Tibial nerve (tissue), 4 donors: ENCODE measurements at regions not wholly inside any gene's neighbourhood (a gene's known extent, or its start where the extent isn't known, plus 50 kb on each side); places are given as distances from the start of the nearest gene placed in this dataset.

Experiments used
- DNase-seq, 2 donors: peaks; one replicate each; pipeline ENCODE4 v3.0.0-alpha.2; 2019; ENCODE audit warnings: low spot score in 2 of 2
- H3K27ac ChIP-seq, 4 donors: fragments of 200-600 bp; sonication (generic) in 3 of 4; one replicate each; pipeline ENCODE4 v1.5.1; 2017 to 2019; ENCODE audit warnings: mild to moderate bottlenecking in 1 of 4
- H3K27me3 ChIP-seq, 2 donors: fragments of 200-600 bp; sonication (generic) in 1 of 2; one replicate each; pipeline versions ENCODE4 v1.5.1 to v1.6.0; 2017 to 2019
- H3K36me3 ChIP-seq, 3 donors: fragments of 200-600 bp; sonication (generic); one replicate each; pipeline ENCODE4 v1.5.1; 2018 to 2019
- H3K4me1 ChIP-seq, 4 donors: fragments of 200-600 bp; sonication (generic) in 3 of 4; one replicate each; pipeline ENCODE4 v1.5.1; 2017 to 2019
- H3K4me3 ChIP-seq, 4 donors: fragments of 200-600 bp; sonication (generic) in 3 of 4; one replicate each; pipeline ENCODE4 v1.5.1; 2017 to 2019; ENCODE audit warnings: mild to moderate bottlenecking in 1 of 4, moderate library complexity in 1 of 4
- H3K9me3 ChIP-seq, 4 donors: fragments of 200-600 bp; sonication (generic) in 3 of 4; one replicate each; pipeline ENCODE4 v1.5.1; 2017 to 2019
- EP300 ChIP-seq, 2 donors: sonication (generic); formaldehyde crosslinking; IDR thresholded peaks; one replicate each; pipeline ENCODE4 v1.6.1; 2017; ENCODE audit warnings: antibody characterized with exemption in 2 of 2, mild to moderate bottlenecking in 1 of 2
- POLR2A ChIP-seq, 2 donors: fragments of 450-650 bp; IDR thresholded peaks; one replicate each; pipeline ENCODE4 v1.6.1; 2017; ENCODE audit warnings: antibody characterized with exemption in 2 of 2, mild to moderate bottlenecking in 2 of 2, moderate library complexity in 2 of 2
- WGBS, 2 donors: methylation state at CpG; one replicate each; pipeline ENCODE4 v1.1.5; 2018; 5-methylcytosine and 5-hydroxymethylcytosine counted together
- TF ChIP-seq, protein P1 (sequence below), 5 experiments: fragments of 200-600 bp in 3 of 5; fragments of 450-650 bp in 2 of 5; sonication (generic) in 3 of 5; IDR thresholded peaks; one replicate each; pipeline ENCODE4 v1.5.1; 2016 to 2019; ENCODE audit warnings: antibody characterized with exemption in 5 of 5, mild to moderate bottlenecking in 3 of 5, moderate library complexity in 2 of 5

DNA sequence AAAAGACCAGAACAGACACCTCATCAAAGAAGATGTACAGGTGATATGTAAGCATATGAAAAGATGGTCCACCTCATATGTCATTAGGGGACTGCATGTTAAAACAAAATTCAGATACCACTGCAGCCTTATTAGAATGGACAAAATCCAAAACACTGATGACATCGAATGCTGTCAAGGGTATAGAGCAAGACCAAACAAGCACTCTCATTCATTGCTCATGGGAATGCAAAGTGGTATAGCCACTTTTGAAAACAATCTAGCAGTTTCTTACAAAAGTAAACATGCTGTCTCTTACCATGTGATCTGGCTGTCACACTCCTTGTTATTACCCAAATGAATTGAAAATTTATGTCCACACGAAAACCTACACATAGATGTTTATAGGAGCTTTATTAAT lies 426.6 kb upstream of the ESRRG start:
- Histone ChIP-seq H3K4me1 (no peaks in the 10 kb centered on the region), H3K27ac (no peak overlapping the region), H3K36me3 (no peaks in the 10 kb centered on the region), H3K27me3 (no peaks in the 10 kb centered on the region), H3K9me3 (peaks cover 0 to 24% (median 0%) of the 10 kb centered on the region in 4 donors), H3K4me3 (no peak overlapping the region)
- TF ChIP-seq EP300 (IDR thresholded peaks at IDR 0.05) = no peak
- TF ChIP-seq, protein P1, sequence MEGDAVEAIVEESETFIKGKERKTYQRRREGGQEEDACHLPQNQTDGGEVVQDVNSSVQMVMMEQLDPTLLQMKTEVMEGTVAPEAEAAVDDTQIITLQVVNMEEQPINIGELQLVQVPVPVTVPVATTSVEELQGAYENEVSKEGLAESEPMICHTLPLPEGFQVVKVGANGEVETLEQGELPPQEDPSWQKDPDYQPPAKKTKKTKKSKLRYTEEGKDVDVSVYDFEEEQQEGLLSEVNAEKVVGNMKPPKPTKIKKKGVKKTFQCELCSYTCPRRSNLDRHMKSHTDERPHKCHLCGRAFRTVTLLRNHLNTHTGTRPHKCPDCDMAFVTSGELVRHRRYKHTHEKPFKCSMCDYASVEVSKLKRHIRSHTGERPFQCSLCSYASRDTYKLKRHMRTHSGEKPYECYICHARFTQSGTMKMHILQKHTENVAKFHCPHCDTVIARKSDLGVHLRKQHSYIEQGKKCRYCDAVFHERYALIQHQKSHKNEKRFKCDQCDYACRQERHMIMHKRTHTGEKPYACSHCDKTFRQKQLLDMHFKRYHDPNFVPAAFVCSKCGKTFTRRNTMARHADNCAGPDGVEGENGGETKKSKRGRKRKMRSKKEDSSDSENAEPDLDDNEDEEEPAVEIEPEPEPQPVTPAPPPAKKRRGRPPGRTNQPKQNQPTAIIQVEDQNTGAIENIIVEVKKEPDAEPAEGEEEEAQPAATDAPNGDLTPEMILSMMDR (IDR thresholded peaks at IDR 0.05) = no peak
- no peak for TF ChIP-seq POLR2A (IDR thresholded peaks at IDR 0.05)
- 49 to 63% methylated on average over 2 of the region's 2 CpGs for WGBS, 2 donors
- DNase-seq = no peak

DNA sequence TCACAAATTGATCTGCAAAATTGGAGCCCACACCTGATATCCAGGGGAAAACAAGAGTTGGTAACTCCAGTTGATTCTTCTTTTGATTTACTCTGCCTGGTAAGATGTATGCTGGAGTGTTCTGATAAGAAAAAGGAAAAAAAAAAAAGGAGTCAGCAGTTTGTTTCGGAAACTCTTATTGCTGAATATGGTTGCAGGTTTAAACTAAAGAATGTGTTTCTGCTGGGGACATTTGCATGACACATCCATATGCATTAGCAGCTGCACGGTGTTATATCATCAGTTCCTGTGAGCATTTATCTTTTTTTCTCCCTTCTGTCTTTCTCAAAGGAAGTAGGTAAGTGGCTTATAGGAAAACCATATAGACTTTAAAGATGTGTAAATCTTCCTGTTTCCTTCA lies 418.5 kb upstream of the ESRRG start:
- no peak overlapping the region for H3K27ac ChIP-seq
- H3K4me1 ChIP-seq = peaks cover 0 to 31% (median 0%) of the 10 kb centered on the region in 4 donors
- 79 to 89% methylated on average over 2 of the region's 2 CpGs for WGBS, 2 donors
- no peak overlapping the region for H3K4me3 ChIP-seq
- TF ChIP-seq EP300 (IDR thresholded peaks at IDR 0.05) = no peak
- no peak for TF ChIP-seq POLR2A (IDR thresholded peaks at IDR 0.05)
- TF ChIP-seq, protein P1 (IDR thresholded peaks at IDR 0.05) = no peak
- H3K9me3 ChIP-seq = peaks cover 0 to 8% (median 0%) of the 10 kb centered on the region in 4 donors
- no peaks in the 10 kb centered on the region for H3K36me3 ChIP-seq
- no peak for DNase-seq
- peaks cover 0 to 34% of the 10 kb centered on the region in 2 donors for H3K27me3 ChIP-seq

DNA sequence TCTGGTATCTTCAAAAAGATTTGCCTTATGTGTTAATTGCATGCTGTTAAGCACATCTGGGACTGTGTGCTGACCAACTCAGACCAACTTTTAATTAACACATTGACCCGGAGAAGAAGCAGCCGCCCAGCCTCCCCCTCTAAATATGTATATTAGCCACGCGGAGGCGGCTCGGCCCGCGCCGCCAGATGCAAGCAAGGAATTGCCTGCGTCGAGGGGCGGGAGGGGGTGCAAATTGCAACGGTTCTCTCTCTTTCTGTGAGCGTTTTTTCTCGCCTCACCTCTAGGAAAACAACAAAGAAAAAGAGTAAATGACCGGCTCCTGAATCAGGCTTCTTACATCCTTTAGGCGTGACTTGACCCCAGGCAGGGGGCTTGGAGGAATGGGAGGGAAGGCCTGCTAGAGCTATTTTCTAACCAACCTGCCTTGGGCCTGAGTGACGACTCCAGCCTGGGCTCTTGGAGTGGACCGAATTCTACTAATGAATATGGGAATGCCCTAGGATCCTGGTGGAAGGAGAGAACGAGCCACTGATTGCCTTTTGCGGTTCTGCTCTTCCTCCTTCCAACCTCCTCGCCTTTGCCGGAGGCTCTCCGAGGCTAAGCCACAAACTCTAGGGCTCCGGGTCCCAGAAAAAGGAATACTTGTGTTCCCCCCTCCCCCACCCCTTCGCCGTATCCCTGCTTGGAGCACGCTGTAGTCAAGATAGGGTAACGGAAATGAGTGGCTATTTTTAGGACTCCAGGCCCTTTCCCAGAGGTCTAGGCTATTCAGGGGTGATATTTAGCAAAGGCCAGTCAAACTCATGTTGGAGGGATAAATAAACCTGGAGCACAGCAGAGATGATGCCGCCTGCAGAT lies 417.0 kb upstream of the ESRRG start:
- Histone ChIP-seq H3K4me1 (peaks cover 0 to 44% (median 2%) of the 10 kb centered on the region in 4 donors), H3K9me3 (peaks cover 0 to 4% (median 0%) of the 10 kb centered on the region in 4 donors), H3K36me3 (no peaks in the 10 kb centered on the region), H3K27ac (no peak overlapping the region), H3K4me3 (peak overlapping the region in 1 of 4 donors; percentile 28), H3K27me3 (peaks cover 0 to 49% of the 10 kb centered on the region in 2 donors)
- WGBS, 2 donors = 35 to 39% methylated on average over 30 of the region's 30 CpGs
- no peak for TF ChIP-seq POLR2A (IDR thresholded peaks at IDR 0.05)
- TF ChIP-seq EP300 (IDR thresholded peaks at IDR 0.05) = no peak
- TF ChIP-seq, protein P1 (IDR thresholded peaks at IDR 0.05) = no peak
- DNase-seq = no peak

DNA sequence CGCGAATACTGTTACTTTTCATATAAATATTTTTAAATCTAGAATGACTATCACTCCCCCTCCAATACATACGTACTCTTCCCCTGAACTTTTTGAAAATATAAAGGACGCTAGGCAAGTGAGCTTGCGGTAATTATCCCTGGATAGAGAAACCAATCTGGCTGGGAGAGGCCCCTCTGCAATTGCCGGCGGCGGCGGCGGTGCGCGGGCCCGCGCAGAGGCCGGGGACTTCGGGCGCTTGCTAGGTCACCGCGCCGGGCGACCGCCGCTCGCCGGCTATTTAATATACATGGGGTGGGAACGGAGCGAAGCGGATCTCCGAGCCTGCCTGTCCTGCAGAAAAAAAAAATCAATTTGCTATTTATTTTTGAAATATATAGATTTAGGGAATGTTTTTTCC lies 416.3 kb upstream of the ESRRG start:
- no peak for DNase-seq
- no peak overlapping the region for H3K27ac ChIP-seq
- H3K36me3 ChIP-seq = no peaks in the 10 kb centered on the region
- H3K9me3 ChIP-seq = no peaks in the 10 kb centered on the region
- TF ChIP-seq POLR2A (IDR thresholded peaks at IDR 0.05) (no peak), EP300 (IDR thresholded peaks at IDR 0.05) (no peak)
- 7 to 13% methylated on average over 29 of the region's 29 CpGs for WGBS, 2 donors
- peak overlapping the region in 1 of 4 donors; percentile 28 for H3K4me3 ChIP-seq
- peaks cover 0 to 56% of the 10 kb centered on the region in 2 donors for H3K27me3 ChIP-seq
- peaks cover 0 to 51% (median 4%) of the 10 kb centered on the region in 4 donors for H3K4me1 ChIP-seq

DNA sequence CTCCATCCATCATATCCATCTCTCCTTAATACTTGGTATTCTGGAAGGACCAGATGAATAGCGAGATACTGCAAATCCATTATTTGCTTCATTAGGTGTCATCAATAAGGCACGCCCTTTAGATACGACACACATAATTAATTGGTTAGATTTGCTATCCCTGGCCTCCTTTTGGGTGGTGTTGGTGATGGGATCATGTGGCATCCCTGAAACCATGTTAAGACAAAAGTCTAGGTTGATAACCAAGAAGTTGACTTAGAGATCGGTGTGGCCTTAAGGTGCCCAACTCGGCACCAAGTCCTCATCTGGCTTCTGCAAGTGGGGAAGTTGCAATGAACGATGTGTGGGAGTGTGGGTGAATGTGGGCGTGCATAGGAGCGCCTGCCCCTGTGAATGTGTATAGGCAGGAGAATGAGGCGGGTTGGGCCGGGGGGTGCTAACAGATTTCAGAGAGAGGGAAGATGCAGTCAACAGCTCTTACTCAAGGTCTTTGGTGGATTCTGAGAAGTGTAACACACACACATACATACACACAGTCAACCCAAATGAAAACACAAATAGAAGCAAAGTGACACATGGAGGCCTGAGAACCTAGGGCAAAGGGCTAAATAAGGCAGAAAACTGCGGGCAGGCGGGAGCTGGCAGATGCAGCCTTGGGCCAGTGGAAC lies 415.7 kb upstream of the ESRRG start:
- TF ChIP-seq POLR2A (IDR thresholded peaks at IDR 0.05) (no peak), EP300 (IDR thresholded peaks at IDR 0.05) (no peak)
- TF ChIP-seq, protein P1 (IDR thresholded peaks at IDR 0.05) = no peak
- no peak overlapping the region for H3K4me3 ChIP-seq
- no peak overlapping the region for H3K27ac ChIP-seq
- peaks cover 0 to 62% of the 10 kb centered on the region in 2 donors for H3K27me3 ChIP-seq
- WGBS, 2 donors = 54 to 65% methylated on average over 12 of the region's 12 CpGs
- no peak for DNase-seq
- peaks cover 0 to 57% (median 4%) of the 10 kb centered on the region in 4 donors for H3K4me1 ChIP-seq
- no peaks in the 10 kb centered on the region for H3K9me3 ChIP-seq
- H3K36me3 ChIP-seq = no peaks in the 10 kb centered on the region
